ENCODE measurements at regions not wholly inside any gene's neighbourhood (a gene's known extent, or its start where the extent isn't known, plus 50 kb on each side); places are given as distances from the start of the nearest gene placed in this dataset.

GRCh38 chr2:166634706-166635105 is 140.7 kb upstream of the SCN7A start:
- TF ChIP-seq CTCF (IDR thresholded peaks at IDR 0.05; ENCODE audit: low read length): no peak
- no peak for TF ChIP-seq EZH2 (IDR thresholded peaks at IDR 0.05; ENCODE audit: borderline replicate concordance, low read length)

All from OCI-LY1 (cell line).